Aorta (tissue), 5 donors: ENCODE measurements at regions not wholly inside any gene's neighbourhood (a gene's known extent, or its start where the extent isn't known, plus 50 kb on each side); places are given as distances from the start of the nearest gene placed in this dataset.

Source experiments
- ATAC-seq: fragments of 200-7000 bp; cut with Tn5 transposase; one replicate; pipeline ENCODE4 v1.9.1; 2022; ENCODE audit warnings: moderate library complexity; ENCODE audit not compliant: low FRiP score
- DNase-seq, 2 donors: peaks; one replicate each; pipeline ENCODE4 v3.0.0-alpha.2; 2020
- H3K27ac ChIP-seq, 2 donors: one replicate each; pipeline ENCODE4 v1.5.1; 2013; ENCODE audit warnings: low read length in 2 of 2, mild to moderate bottlenecking in 2 of 2, moderate library complexity in 2 of 2, control low read depth in 1 of 2, inconsistent platforms in 1 of 2, low read depth in 1 of 2
- H3K27me3 ChIP-seq, 2 donors: one replicate each; pipeline ENCODE4 v1.6.1; 2013; ENCODE audit warnings: control low read depth in 1 of 2, low read length in 1 of 2, mild to moderate bottlenecking in 1 of 2, moderate library complexity in 1 of 2; ENCODE audit not compliant: insufficient read depth in 2 of 2, control insufficient read depth in 1 of 2
- H3K36me3 ChIP-seq, 2 donors: one replicate each; pipeline ENCODE4 v1.6.1; 2013; ENCODE audit warnings: control low read depth in 1 of 2, low read length in 1 of 2, mild to moderate bottlenecking in 1 of 2; ENCODE audit not compliant: insufficient read depth in 2 of 2, control insufficient read depth in 1 of 2
- H3K4me1 ChIP-seq, 2 donors: one replicate each; pipeline ENCODE4 v1.6.1; 2013; ENCODE audit warnings: low read length in 2 of 2, control low read depth in 1 of 2, mild to moderate bottlenecking in 1 of 2, moderate library complexity in 1 of 2; ENCODE audit not compliant: insufficient read depth in 2 of 2, control insufficient read depth in 1 of 2
- H3K4me3 ChIP-seq, 2 donors: one replicate each; pipeline ENCODE4 v1.5.1; 2013; ENCODE audit warnings: low read length in 2 of 2, control low read depth in 1 of 2, mild to moderate bottlenecking in 1 of 2
- H3K9me3 ChIP-seq: one replicate; pipeline ENCODE4 v1.6.1; 2013; ENCODE audit warnings: mild to moderate bottlenecking, low read length; ENCODE audit not compliant: control insufficient read depth
- WGBS, 2 donors: extraction: QIAGEN DNeasy Blood & Tissue Kit; methylation state at CpG; one replicate each; pipeline ENCODE4 v1.1.7; 2013; 5-methylcytosine and 5-hydroxymethylcytosine counted together
- intact Hi-C, 2 donors: fragments of 100-400 bp; cut with DNase I; formaldehyde crosslinking; loops; one replicate each; pipeline versions ENCODE4 v1.14.2 to v1.15.0; 2022
- donor health status: healthy with polysubstance abuse.
- donor health status: Bipolar disorder and iron deficiency.
- donor health status: DM: no; HTN: no; CAD: no.
- donor health status: DM: no; HTN: no; CAD: no.
- donor health status: DM: yes; HTN: yes; CAD: no.

DNA sequence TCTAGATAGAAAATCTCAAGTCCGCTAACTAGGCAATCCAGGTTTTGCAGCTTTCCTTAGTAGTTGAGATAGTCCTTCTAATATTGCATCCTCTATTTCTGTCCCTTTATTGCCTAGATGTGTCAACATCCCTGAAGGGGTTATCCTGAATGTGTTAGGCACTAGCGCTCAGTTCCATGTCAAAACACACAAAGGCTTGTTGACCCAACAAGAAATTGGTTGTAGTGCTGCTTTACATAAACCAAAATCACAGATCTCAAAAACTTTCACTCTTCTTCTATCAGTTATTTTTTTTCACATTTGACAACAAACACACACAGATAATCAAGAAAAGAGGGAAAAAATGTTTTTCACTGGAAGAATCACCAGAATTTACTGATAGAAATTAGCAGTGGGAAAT lies 51.4 kb upstream of the SOX2 start:
- Histone ChIP-seq H3K27me3 (no peaks in the 10 kb centered on the region), H3K4me3 (no peak overlapping the region), H3K9me3 (no peaks in the 10 kb centered on the region), H3K4me1 (no peaks in the 10 kb centered on the region), H3K36me3 (no peaks in the 10 kb centered on the region), H3K27ac (no peak overlapping the region)
- DNase-seq (no peak), ATAC-seq (no peak)
- intact Hi-C loops = no loop called here
- WGBS, 2 donors = 83 to 84% methylated on average over 2 of the region's 2 CpGs

DNA sequence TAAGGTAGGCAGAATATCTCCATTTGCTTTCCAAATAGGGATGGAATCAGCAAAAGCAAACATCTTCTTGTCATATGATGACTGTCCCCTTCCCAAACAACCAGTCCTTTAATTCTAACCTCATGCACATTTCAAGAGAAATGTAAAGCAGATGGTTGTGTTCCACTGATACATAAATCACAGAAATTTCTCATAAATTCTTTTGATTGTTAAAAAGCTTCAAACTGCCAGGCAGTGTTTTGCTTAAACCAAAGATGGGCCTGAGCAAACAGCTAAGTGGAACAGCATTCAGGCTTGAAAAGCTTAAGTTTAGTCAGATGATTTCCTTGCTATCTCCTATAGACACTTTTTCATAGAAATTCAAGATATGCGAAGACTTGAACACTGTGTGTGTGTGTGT lies 74.3 kb upstream of the SOX2 start:
- Histone ChIP-seq H3K4me3 (no peak overlapping the region), H3K27me3 (no peaks in the 10 kb centered on the region), H3K27ac (no peak overlapping the region), H3K4me1 (peaks cover 0 to 2% of the 10 kb centered on the region in 2 donors), H3K36me3 (no peaks in the 10 kb centered on the region), H3K9me3 (no peaks in the 10 kb centered on the region)
- DNase-seq (no peak), ATAC-seq (no peak)
- 71 to 85% methylated on average over 1 of the region's 1 CpG for WGBS, 2 donors
- intact Hi-C loops = no loop called here

DNA sequence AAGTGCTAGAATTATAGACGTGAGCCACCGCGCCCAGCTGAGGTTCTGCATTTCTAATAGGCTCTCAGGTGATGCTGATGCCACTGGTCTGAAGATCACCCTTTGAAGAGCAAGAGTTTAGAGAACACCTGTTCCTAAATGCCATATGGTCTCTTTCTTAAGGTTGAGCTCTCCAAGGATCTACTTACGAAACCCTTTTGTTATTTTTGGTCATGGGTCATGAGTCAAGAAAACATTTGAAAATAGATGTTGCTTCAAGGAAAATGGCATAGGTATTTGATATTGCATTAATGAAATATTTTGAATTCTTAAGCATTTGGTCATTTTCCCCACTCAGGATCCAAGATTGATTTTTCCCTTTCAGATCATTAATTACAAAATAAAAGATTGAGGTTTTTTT lies 74.7 kb upstream of the SOX2 start:
- DNase-seq (no peak), ATAC-seq (no peak)
- Histone ChIP-seq H3K4me1 (peaks cover 0 to 2% of the 10 kb centered on the region in 2 donors), H3K36me3 (no peaks in the 10 kb centered on the region), H3K9me3 (no peaks in the 10 kb centered on the region), H3K27me3 (no peaks in the 10 kb centered on the region), H3K4me3 (no peak overlapping the region), H3K27ac (no peak overlapping the region)
- intact Hi-C loops = no loop called here
- WGBS, 2 donors = 70% methylated on average over 4 of the region's 4 CpGs

DNA sequence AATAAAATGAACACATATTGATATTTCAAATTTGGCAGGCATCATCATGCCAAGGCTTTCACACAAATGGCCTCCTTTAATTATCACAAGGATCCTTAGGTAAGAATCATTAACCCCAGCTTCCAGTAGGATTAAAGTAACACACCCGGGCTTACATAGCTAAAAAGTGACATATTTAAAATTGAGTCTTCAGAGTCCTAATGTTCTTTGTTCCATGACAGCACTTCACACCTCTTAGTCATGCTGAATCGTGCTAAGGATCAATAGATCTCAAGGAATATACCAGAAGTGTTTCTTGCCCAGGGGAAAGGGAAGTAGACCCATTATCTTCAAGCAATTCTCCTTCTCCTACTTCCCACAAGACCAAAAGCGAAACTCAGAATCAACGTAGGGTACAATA lies 76.6 kb upstream of the SOX2 start:
- Histone ChIP-seq H3K27me3 (no peaks in the 10 kb centered on the region), H3K9me3 (no peaks in the 10 kb centered on the region), H3K36me3 (no peaks in the 10 kb centered on the region), H3K4me1 (peaks cover 0 to 2% of the 10 kb centered on the region in 2 donors), H3K27ac (no peak overlapping the region), H3K4me3 (no peak overlapping the region)
- DNase-seq (no peak), ATAC-seq (no peak)
- 77 to 79% methylated on average over 4 of the region's 4 CpGs for WGBS, 2 donors
- intact Hi-C loops = no loop called here

DNA sequence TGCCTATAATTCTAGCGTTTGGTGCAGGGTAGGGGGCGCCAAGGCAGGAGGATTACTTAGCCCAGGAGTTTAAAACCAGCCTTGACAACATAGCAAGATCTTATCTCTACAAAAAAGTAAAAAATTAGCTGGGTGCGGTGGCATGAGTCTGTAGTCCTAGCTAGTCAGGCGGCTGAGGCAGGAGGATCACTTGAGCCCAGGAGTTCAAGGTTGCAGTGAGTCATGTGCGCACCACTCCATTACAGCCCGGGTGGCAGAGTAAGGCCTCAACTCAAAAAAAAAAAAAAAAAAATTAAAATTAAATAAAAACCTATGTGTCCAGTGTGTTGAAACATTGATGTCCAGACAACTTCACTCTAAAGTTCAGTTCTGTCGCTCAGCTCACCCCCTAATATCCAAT lies 78.2 kb upstream of the SOX2 start:
- ATAC-seq (no peak), DNase-seq (no peak)
- H3K27me3 ChIP-seq = no peaks in the 10 kb centered on the region
- intact Hi-C loops = no loop called here
- H3K9me3 ChIP-seq = no peaks in the 10 kb centered on the region
- H3K4me3 ChIP-seq = no peak overlapping the region
- no peaks in the 10 kb centered on the region for H3K36me3 ChIP-seq
- H3K27ac ChIP-seq = no peak overlapping the region
- WGBS, 2 donors = 70 to 77% methylated on average over 7 of the region's 7 CpGs
- H3K4me1 ChIP-seq = peaks cover 0 to 2% of the 10 kb centered on the region in 2 donors

DNA sequence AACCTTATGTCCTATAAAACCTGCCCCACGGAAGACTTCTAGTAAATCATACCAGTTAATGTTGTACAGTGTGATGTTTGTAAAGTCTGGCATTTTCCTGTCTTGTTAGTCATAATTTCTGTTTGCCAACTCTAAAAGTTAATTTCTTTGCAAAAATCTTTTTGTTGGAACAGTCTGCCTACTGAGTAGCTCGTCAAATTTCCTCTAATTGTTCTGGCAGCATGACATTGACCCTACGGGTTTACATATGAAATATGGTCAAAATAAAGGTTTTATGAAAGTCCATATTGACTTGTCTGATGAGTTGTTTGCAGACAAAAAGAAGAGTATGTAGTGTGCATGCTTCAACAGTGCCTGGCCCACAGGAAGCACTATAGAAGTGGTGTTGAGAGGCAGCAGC lies 79.8 kb upstream of the SOX2 start:
- Histone ChIP-seq H3K27me3 (no peaks in the 10 kb centered on the region), H3K36me3 (no peaks in the 10 kb centered on the region), H3K4me1 (no peaks in the 10 kb centered on the region), H3K4me3 (peak overlapping the region in 1 of 2 donors; percentile 16), H3K27ac (no peak overlapping the region), H3K9me3 (no peaks in the 10 kb centered on the region)
- no peak for ATAC-seq
- intact Hi-C loops = no loop called here
- WGBS, 2 donors = 51 to 55% methylated on average over 3 of the region's 3 CpGs
- no peak for DNase-seq

DNA sequence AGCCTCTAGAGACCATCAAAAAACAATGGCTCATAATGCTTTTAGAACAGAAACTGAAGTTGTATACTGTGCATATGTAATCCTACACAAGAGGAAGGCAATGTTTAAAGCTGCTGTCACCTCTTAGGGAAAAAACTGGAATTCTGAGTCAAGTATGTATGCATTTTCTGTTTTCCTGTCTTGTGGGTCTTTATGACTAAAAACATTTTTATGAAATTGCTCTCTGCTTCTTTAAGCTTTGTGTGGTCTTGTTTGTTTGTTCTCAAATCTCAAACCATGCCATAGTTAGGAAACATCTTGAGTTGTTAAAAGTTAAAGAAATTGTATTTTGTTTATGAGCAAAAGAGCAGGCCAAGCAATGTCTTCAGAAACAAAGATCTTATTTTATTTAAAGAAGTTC lies 80.9 kb upstream of the SOX2 start:
- Histone ChIP-seq H3K4me1 (no peaks in the 10 kb centered on the region), H3K36me3 (no peaks in the 10 kb centered on the region)

DNA sequence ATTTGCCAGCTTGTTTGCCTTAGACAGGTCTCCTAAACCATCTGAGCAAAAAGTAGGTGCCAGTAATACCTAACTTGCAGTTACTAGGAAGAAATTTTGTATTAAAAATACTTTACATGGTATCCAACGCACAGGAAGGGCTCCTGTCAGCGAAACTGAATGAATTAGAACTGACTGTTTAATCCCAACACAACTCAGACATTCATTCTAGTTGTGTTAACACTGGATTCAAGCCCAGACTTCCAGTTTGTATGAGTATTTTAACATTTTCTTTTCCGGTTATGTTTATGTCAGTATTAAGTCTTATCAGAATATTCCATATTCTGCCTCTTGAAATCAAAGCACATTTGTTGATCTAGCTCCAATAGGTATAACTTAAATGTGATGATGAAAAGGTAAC lies 82.0 kb upstream of the SOX2 start:
- H3K27ac ChIP-seq = no peak overlapping the region
- H3K9me3 ChIP-seq = no peaks in the 10 kb centered on the region
- intact Hi-C loops = no loop called here
- H3K27me3 ChIP-seq = no peaks in the 10 kb centered on the region
- no peaks in the 10 kb centered on the region for H3K36me3 ChIP-seq
- 5 to 11% methylated on average over 3 of the region's 3 CpGs for WGBS, 2 donors
- no peaks in the 10 kb centered on the region for H3K4me1 ChIP-seq
- ATAC-seq (no peak), DNase-seq (no peak)
- no peak overlapping the region for H3K4me3 ChIP-seq

More for the DNA sequence above, 80.9 kb upstream of the SOX2 start:
- DNase-seq (no peak), ATAC-seq (no peak)
- no peak overlapping the region for H3K27ac ChIP-seq
- no peak overlapping the region for H3K4me3 ChIP-seq
- H3K9me3 ChIP-seq = no peaks in the 10 kb centered on the region
- intact Hi-C loops = no loop called here
- H3K27me3 ChIP-seq = no peaks in the 10 kb centered on the region

DNA sequence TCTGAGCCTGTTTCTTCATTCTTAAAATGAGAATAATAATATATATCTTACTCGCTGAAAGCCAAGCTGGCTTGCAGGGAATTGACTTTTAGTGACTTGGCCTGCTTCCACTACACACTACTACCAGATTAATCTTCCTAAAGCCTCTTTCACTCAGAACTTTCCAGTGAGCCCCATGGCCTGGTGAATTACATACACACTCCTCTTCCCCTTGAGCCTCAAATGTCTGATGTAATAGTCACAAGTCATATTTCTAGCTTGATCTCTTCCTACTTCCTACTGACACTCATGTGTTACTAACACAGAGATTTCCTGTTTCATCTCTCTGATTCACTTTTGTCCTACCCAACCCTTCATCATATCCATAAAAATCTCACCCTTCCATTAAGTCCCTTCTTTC lies 82.7 kb upstream of the SOX2 start:
- Histone ChIP-seq H3K27ac (no peak overlapping the region), H3K9me3 (no peaks in the 10 kb centered on the region), H3K4me1 (no peaks in the 10 kb centered on the region), H3K4me3 (no peak overlapping the region), H3K27me3 (no peaks in the 10 kb centered on the region), H3K36me3 (no peaks in the 10 kb centered on the region)
- ATAC-seq = no peak
- no peak for DNase-seq
- intact Hi-C loops = no loop called here
- WGBS, 2 donors = 17 to 44% methylated on average over 1 of the region's 1 CpG
